ENCODE measurements at regions not wholly inside any gene's neighbourhood (a gene's known extent, or its start where the extent isn't known, plus 50 kb on each side); places are given as distances from the start of the nearest gene placed in this dataset.

- DNase-seq (ENCODE audit: unreplicated experiment) = no peak
Observed at GRCh38 chr6:8193541-8193940, 91.2 kb upstream of the EEF1E1 start.

GRCh38 chr6:8192597-8192996, 90.2 kb upstream of the EEF1E1 start:
- BruUV-seq (replicated peaks) = no TSS peak
- Mint-ChIP-seq H3K4me3 (ENCODE audit: unreplicated experiment) (no peak overlapping the region), H3K27ac (ENCODE audit: low read depth, unreplicated experiment) (no peak overlapping the region), H3K27me3 (ENCODE audit: insufficient read depth, unreplicated experiment) (no peaks in the 10 kb centered on the region), H3K36me3 (ENCODE audit: insufficient read depth, unreplicated experiment) (no peaks in the 10 kb centered on the region), H3K9me3 (ENCODE audit: unreplicated experiment) (no peaks in the 10 kb centered on the region), H3K4me1 (ENCODE audit: insufficient read depth, unreplicated experiment) (no peaks in the 10 kb centered on the region)
- DNase-seq (ENCODE audit: unreplicated experiment) = no peak
- POLR2A ChIA-PET = no interaction called here
- CTCF ChIA-PET = no interaction called here
- intact Hi-C loops (cut with micrococcal nuclease) = no loop called here
- no peak for TF ChIP-seq CTCF (IDR thresholded peaks at IDR 0.05; ENCODE audit: unreplicated experiment)

More at GRCh38 chr6:8193541-8193940, 91.2 kb upstream of the EEF1E1 start:
- no peak for TF ChIP-seq CTCF (IDR thresholded peaks at IDR 0.05; ENCODE audit: unreplicated experiment)
- H3K36me3 Mint-ChIP-seq (ENCODE audit: insufficient read depth, unreplicated experiment) = no peaks in the 10 kb centered on the region
- no peak overlapping the region for H3K27ac Mint-ChIP-seq (ENCODE audit: low read depth, unreplicated experiment)
- CTCF ChIA-PET = interaction anchor here (0.9 kb wide), 1 partner anchor 26 kb away, joined by 4 read pairs; no protein-coding TSS in a partner anchor
- H3K4me1 Mint-ChIP-seq (ENCODE audit: insufficient read depth, unreplicated experiment) = no peaks in the 10 kb centered on the region
- H3K27me3 Mint-ChIP-seq (ENCODE audit: insufficient read depth, unreplicated experiment) = no peaks in the 10 kb centered on the region
- POLR2A ChIA-PET = no interaction called here
- no peak overlapping the region for H3K4me3 Mint-ChIP-seq (ENCODE audit: unreplicated experiment)
- intact Hi-C loops (cut with micrococcal nuclease) = no loop called here
- no TSS peak for BruUV-seq (replicated peaks)
- no peaks in the 10 kb centered on the region for H3K9me3 Mint-ChIP-seq (ENCODE audit: unreplicated experiment)

- no peak for DNase-seq (ENCODE audit: unreplicated experiment)
- TF ChIP-seq CTCF (IDR thresholded peaks at IDR 0.05; ENCODE audit: unreplicated experiment) = no peak
Observed at GRCh38 chr6:8192067-8192466, 89.7 kb upstream of the EEF1E1 start.

GRCh38 chr6:8191629-8192028, 89.3 kb upstream of the EEF1E1 start:
- Mint-ChIP-seq H3K27me3 (ENCODE audit: insufficient read depth, unreplicated experiment) (no peaks in the 10 kb centered on the region), H3K9me3 (ENCODE audit: unreplicated experiment) (no peaks in the 10 kb centered on the region), H3K27ac (ENCODE audit: low read depth, unreplicated experiment) (no peak overlapping the region), H3K4me3 (ENCODE audit: unreplicated experiment) (no peak overlapping the region), H3K36me3 (ENCODE audit: insufficient read depth, unreplicated experiment) (no peaks in the 10 kb centered on the region), H3K4me1 (ENCODE audit: insufficient read depth, unreplicated experiment) (no peaks in the 10 kb centered on the region)
- ChIA-PET POLR2A (interaction anchor here (0.7 to 1.2 kb wide), 2 partner anchors 11 to 22 kb away, joined by 3 read pairs; no protein-coding TSS in a partner anchor), CTCF (interaction anchor here (0.6 to 2.9 kb wide), 3 partner anchors 27 to 323 kb away, joined by 3 to 8 read pairs (median 3); no protein-coding TSS in a partner anchor)
- no TSS peak for BruUV-seq (replicated peaks)
- TF ChIP-seq CTCF (IDR thresholded peaks at IDR 0.05; ENCODE audit: unreplicated experiment) = no peak
- intact Hi-C loops (cut with micrococcal nuclease) = no loop called here
- no peak for DNase-seq (ENCODE audit: unreplicated experiment)

More at GRCh38 chr6:8192067-8192466, 89.7 kb upstream of the EEF1E1 start:
- Mint-ChIP-seq H3K36me3 (ENCODE audit: insufficient read depth, unreplicated experiment) (no peaks in the 10 kb centered on the region), H3K27me3 (ENCODE audit: insufficient read depth, unreplicated experiment) (no peaks in the 10 kb centered on the region), H3K4me1 (ENCODE audit: insufficient read depth, unreplicated experiment) (no peaks in the 10 kb centered on the region), H3K27ac (ENCODE audit: low read depth, unreplicated experiment) (no peak overlapping the region), H3K9me3 (ENCODE audit: unreplicated experiment) (no peaks in the 10 kb centered on the region), H3K4me3 (ENCODE audit: unreplicated experiment) (no peak overlapping the region)
- no TSS peak for BruUV-seq (replicated peaks)
- CTCF ChIA-PET = interaction anchor here (0.9 kb wide), 1 partner anchor 59 kb away, joined by 3 read pairs; no protein-coding TSS in a partner anchor
- intact Hi-C loops (cut with micrococcal nuclease) = no loop called here
- POLR2A ChIA-PET = interaction anchor here (0.7 to 1.2 kb wide), 2 partner anchors 11 to 22 kb away, joined by 3 read pairs; no protein-coding TSS in a partner anchor

All from MCF 10A (cell line).